Calu3 (cell line): ENCODE measurements at regions not wholly inside any gene's neighbourhood (a gene's known extent, or its start where the extent isn't known, plus 50 kb on each side); places are given as distances from the start of the nearest gene placed in this dataset.

Source experiments
- BruUV-seq: library from RNA; stranded (reverse); fragments of 400-500 nt; replicated peaks from 2 replicates; lab custom pipeline; 2021; lab: Mats Ljungman, UMichigan
- CTCF ChIA-PET: fragments of 300-600 bp; sonication (Branson Sonifier 250); formaldehyde crosslinking; loops from one replicate; lab custom pipeline; 2022; ENCODE audit warnings: antibody characterized with exemption; lab: Charles Lee
- DNase-seq: peaks from one replicate; pipeline ENCODE4 v3.0.0; 2022
- H3K27ac Mint-ChIP-seq: one replicate; pipeline ENCODE4 v1.8.0; 2022; ENCODE audit warnings: mixed read lengths; ENCODE audit not compliant: unreplicated experiment
- H3K27me3 Mint-ChIP-seq: one replicate; pipeline ENCODE4 v1.8.0; 2022; ENCODE audit warnings: mixed read lengths; ENCODE audit not compliant: unreplicated experiment
- H3K36me3 Mint-ChIP-seq: one replicate; pipeline ENCODE4 v1.8.0; 2022; ENCODE audit warnings: mild to moderate bottlenecking, moderate library complexity, mixed read lengths; ENCODE audit not compliant: insufficient read depth, unreplicated experiment
- H3K4me1 Mint-ChIP-seq: one replicate; pipeline ENCODE4 v1.8.0; 2022; ENCODE audit warnings: mild to moderate bottlenecking, low read depth, mixed read lengths; ENCODE audit not compliant: unreplicated experiment
- H3K4me3 Mint-ChIP-seq: one replicate; pipeline ENCODE4 v1.8.0; 2022; ENCODE audit warnings: mild to moderate bottlenecking, low read depth, moderate library complexity, mixed read lengths; ENCODE audit not compliant: unreplicated experiment
- H3K9me3 Mint-ChIP-seq: one replicate; pipeline ENCODE4 v1.8.0; 2022; ENCODE audit warnings: low read depth, mixed read lengths; ENCODE audit not compliant: unreplicated experiment
- intact Hi-C: fragments of 100-400 bp; cut with micrococcal nuclease; formaldehyde crosslinking; loops from one replicate; pipeline ENCODE4 v1.10.0; 2022; ENCODE audit not compliant: unreplicated experiment
- TF ChIP-seq, protein P1 (sequence below): fragments of 200-600 bp; IDR thresholded peaks from one replicate; pipeline ENCODE4 v1.8.0; 2022; ENCODE audit warnings: antibody characterized with exemption; ENCODE audit not compliant: unreplicated experiment

DNA sequence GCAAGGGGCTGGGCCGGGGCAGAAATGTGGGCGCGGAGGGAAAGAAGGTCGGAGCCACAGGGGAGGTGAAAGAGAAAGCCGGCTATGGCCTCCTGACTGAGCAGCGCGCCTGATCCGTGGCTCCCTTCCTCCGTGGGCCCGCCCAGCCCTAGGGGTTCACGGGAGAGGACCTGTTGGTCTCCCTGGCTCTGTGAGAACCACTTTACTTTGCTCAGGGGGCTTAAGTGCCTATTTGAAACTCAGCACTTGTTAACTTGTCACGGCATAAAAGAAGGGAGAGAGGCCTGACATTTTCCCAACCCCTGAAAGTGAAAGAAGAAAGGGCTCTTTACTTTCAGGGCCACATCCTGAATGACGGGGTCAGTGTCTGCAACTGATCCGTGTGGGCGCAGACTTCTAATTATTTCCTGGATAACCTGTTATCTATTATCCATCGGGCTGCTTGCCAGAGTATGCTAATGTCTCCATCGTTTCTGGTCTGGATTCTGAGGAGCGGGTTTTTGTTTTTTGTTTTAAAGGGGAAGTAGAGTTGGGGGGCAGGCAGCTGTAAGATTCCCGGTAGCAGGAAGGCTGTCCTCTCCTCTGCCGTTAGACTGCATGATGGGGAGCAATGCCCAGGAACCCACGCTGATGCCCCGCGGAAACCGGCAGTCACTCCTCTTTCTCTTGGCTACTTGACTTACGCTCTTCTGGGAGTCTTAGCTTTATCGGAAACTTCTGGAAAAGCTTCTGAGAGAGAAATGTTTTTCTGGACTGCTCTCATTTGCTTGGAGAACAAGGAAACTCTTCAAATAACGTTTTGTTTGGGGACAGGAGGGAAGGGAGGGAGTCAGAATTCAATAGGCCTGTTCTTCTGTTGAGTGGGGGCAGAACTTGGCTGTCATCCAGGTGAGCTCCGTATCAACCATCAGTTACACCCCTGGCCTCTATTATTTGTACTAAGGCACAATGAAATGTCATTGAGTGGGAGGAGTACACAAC, 127.7 kb upstream of the MAX start:
- H3K27me3 Mint-ChIP-seq = no peaks in the 10 kb centered on the region
- CTCF ChIA-PET = interaction anchor here (0.5 to 2.5 kb wide), 12 partner anchors 9 to 423 kb away, joined by 3 to 14 read pairs (median 4); no protein-coding TSS in a partner anchor
- peak; percentile 76 for DNase-seq
- TF ChIP-seq, protein P1, sequence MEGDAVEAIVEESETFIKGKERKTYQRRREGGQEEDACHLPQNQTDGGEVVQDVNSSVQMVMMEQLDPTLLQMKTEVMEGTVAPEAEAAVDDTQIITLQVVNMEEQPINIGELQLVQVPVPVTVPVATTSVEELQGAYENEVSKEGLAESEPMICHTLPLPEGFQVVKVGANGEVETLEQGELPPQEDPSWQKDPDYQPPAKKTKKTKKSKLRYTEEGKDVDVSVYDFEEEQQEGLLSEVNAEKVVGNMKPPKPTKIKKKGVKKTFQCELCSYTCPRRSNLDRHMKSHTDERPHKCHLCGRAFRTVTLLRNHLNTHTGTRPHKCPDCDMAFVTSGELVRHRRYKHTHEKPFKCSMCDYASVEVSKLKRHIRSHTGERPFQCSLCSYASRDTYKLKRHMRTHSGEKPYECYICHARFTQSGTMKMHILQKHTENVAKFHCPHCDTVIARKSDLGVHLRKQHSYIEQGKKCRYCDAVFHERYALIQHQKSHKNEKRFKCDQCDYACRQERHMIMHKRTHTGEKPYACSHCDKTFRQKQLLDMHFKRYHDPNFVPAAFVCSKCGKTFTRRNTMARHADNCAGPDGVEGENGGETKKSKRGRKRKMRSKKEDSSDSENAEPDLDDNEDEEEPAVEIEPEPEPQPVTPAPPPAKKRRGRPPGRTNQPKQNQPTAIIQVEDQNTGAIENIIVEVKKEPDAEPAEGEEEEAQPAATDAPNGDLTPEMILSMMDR = no peak
- H3K27ac Mint-ChIP-seq = peak overlapping the region; percentile 97
- H3K9me3 Mint-ChIP-seq = peaks cover 2% of the 10 kb centered on the region
- peaks cover 75% of the 10 kb centered on the region for H3K4me1 Mint-ChIP-seq
- TSS peak; percentile 88 for BruUV-seq
- peaks cover 29% of the 10 kb centered on the region for H3K36me3 Mint-ChIP-seq
- H3K4me3 Mint-ChIP-seq = peak overlapping the region; percentile 66
- intact Hi-C loops = loop anchor here (2.0 to 5.0 kb wide), 5 partner anchors 53 to 181 kb away; no protein-coding TSS in a partner anchor

DNA sequence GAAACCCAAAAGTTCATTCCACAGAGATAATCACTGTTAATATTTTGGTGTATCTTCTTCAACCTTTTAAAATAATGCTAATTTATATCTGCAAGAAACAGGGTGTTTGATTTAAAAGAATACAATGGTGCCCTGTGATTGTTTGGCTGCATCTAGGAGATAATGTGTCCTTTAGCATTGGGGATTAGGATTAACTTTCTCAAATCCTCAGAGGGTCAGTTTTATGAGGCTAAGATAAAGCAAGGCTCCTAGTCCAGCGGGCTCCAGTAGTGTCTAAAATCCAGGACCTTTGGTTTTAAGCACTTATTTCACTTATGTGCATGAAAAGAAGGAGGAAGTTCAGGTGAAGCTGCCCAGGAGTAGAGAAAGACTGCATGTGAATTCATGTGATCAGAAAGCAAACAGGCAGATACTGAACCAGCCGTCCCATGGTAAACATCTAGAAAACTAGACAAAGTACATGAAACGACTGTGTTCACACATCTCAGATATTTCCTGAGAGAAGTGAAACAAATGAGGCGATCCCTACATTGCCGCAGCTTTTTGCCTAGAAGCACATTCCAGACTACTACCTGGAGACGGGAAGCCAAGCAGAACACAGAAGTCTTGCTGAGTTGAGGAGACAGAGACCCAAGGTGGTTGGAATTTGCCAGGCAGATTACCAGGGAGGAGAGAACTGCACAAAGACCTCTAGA, 129.1 kb upstream of the MAX start:
- DNase-seq = no peak
- intact Hi-C loops = loop anchor here (2.0 kb wide), 4 partner anchors 59 to 179 kb away; no protein-coding TSS in a partner anchor
- TF ChIP-seq, protein P1 = no peak
- no TSS peak for BruUV-seq
- peak overlapping the region; percentile 92 for H3K27ac Mint-ChIP-seq
- H3K9me3 Mint-ChIP-seq = peaks cover 5% of the 10 kb centered on the region
- H3K27me3 Mint-ChIP-seq = no peaks in the 10 kb centered on the region
- CTCF ChIA-PET = interaction anchor here (0.7 to 1.2 kb wide), 2 partner anchors 182 to 464 kb away, joined by 3 to 4 read pairs; no protein-coding TSS in a partner anchor
- H3K4me3 Mint-ChIP-seq = no peak overlapping the region
- peaks cover 29% of the 10 kb centered on the region for H3K36me3 Mint-ChIP-seq
- peaks cover 66% of the 10 kb centered on the region for H3K4me1 Mint-ChIP-seq

DNA sequence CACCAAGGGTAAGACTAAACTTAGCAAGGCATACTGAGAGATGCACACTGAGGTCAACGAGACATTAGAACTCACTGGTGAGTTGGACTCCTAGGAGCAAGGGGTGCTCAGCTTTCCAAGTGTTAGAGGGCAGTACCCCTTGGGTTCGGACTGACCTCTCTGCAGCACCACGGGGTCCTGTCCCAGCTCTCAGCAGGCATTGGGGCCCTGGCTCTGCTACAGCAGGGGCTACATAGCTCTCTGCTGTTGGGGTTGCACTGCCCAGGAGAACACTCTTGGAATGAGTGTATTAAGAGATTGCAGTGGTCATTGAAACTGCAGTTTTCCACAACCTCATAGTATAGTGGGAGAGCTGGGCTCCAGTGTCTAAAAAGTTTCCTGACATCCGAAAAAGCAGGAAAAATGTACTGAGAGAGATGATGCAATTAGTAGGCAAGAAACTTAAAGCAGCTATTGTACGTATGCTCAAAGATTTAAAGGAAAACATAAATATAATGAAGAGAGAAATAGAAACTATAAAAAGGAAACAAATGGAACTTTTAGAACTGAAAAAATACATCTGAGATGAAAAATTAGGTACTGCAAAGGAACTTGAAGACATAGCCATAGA, 132.5 kb upstream of the MAX start:
- Mint-ChIP-seq H3K9me3 (peaks cover 5% of the 10 kb centered on the region), H3K36me3 (peaks cover 28% of the 10 kb centered on the region), H3K27ac (peak overlapping the region; percentile 21), H3K4me3 (no peak overlapping the region), H3K4me1 (peaks cover 72% of the 10 kb centered on the region), H3K27me3 (no peaks in the 10 kb centered on the region)
- TF ChIP-seq, protein P1 = no peak
- intact Hi-C loops = no loop called here
- no peak for DNase-seq
- BruUV-seq = no TSS peak
- CTCF ChIA-PET = no interaction called here
